ENCODE measurements at regions not wholly inside any gene's neighbourhood (a gene's known extent, or its start where the extent isn't known, plus 50 kb on each side); places are given as distances from the start of the nearest gene placed in this dataset.
A peak's percentile ranks its signal among the peaks of the same experiment; 100 is the strongest.
"Not testable (repeated sequence)": the region's sequence is repeated elsewhere in the genome, so short reads cannot be mapped to it uniquely, and the experiment has no call there.

GRCh38 chr1:220421508-220421907 is 106.4 kb upstream of the MARK1 start:
- H3K27me3 ChIP-seq (ENCODE audit: control insufficient read depth, insufficient read depth, low read length, poor library complexity, severe bottlenecking) = no peaks in the 10 kb centered on the region
- WGBS, 2 experiments = 94 to 100% methylated on average over 1 of the region's 2 CpGs
- no peak overlapping the region for H3K27ac ChIP-seq (ENCODE audit: insufficient read depth, low read depth, low read length, poor library complexity, severe bottlenecking)
- no peak overlapping the region for H3K4me3 ChIP-seq (ENCODE audit: insufficient read depth, low read depth, low read length)
- H3K4me1 ChIP-seq (ENCODE audit: control insufficient read depth, insufficient read depth, low read length) = no peaks in the 10 kb centered on the region
- no peaks in the 10 kb centered on the region for H3K36me3 ChIP-seq (ENCODE audit: control insufficient read depth, insufficient read depth, low read length)
- no peaks in the 10 kb centered on the region for H3K9me3 ChIP-seq (ENCODE audit: control insufficient read depth, low read length)

- no peaks in the 10 kb centered on the region for H3K4me1 ChIP-seq (ENCODE audit: control insufficient read depth, insufficient read depth, low read length)
- H3K27ac ChIP-seq (ENCODE audit: insufficient read depth, low read depth, low read length, poor library complexity, severe bottlenecking) = no peak overlapping the region
- 76 to 77% methylated on average over 5 of the region's 5 CpGs for WGBS, 2 experiments
- H3K4me3 ChIP-seq (ENCODE audit: insufficient read depth, low read depth, low read length) = no peak overlapping the region
- H3K27me3 ChIP-seq (ENCODE audit: control insufficient read depth, insufficient read depth, low read length, poor library complexity, severe bottlenecking) = no peaks in the 10 kb centered on the region
- H3K36me3 ChIP-seq (ENCODE audit: control insufficient read depth, insufficient read depth, low read length) = no peaks in the 10 kb centered on the region
- no peaks in the 10 kb centered on the region for H3K9me3 ChIP-seq (ENCODE audit: control insufficient read depth, low read length)
Measured at GRCh38 chr1:220420726-220421125, 107.2 kb upstream of the MARK1 start.

GRCh38 chr1:220412382-220412781 is 115.6 kb upstream of the MARK1 start:
- H3K27me3 ChIP-seq (ENCODE audit: control insufficient read depth, insufficient read depth, low read length, poor library complexity, severe bottlenecking); H3K4me1 ChIP-seq (ENCODE audit: control insufficient read depth, insufficient read depth, low read length); H3K36me3 ChIP-seq (ENCODE audit: control insufficient read depth, insufficient read depth, low read length); H3K27ac ChIP-seq (ENCODE audit: insufficient read depth, low read depth, low read length, poor library complexity, severe bottlenecking); H3K4me3 ChIP-seq (ENCODE audit: insufficient read depth, low read depth, low read length); H3K9me3 ChIP-seq (ENCODE audit: control insufficient read depth, low read length): not testable (repeated sequence)
- WGBS, 2 experiments = 84 to 85% methylated on average over 19 of the region's 19 CpGs

GRCh38 chr1:220410611-220411010 is 117.3 kb upstream of the MARK1 start:
- Histone ChIP-seq H3K9me3 (ENCODE audit: control insufficient read depth, low read length) (no peaks in the 10 kb centered on the region), H3K4me3 (ENCODE audit: insufficient read depth, low read depth, low read length) (no peak overlapping the region), H3K4me1 (ENCODE audit: control insufficient read depth, insufficient read depth, low read length) (peaks cover 6% of the 10 kb centered on the region), H3K27me3 (ENCODE audit: control insufficient read depth, insufficient read depth, low read length, poor library complexity, severe bottlenecking) (no peaks in the 10 kb centered on the region), H3K36me3 (ENCODE audit: control insufficient read depth, insufficient read depth, low read length) (no peaks in the 10 kb centered on the region), H3K27ac (ENCODE audit: insufficient read depth, low read depth, low read length, poor library complexity, severe bottlenecking) (no peak overlapping the region)
- 71 to 80% methylated on average over 7 of the region's 7 CpGs for WGBS, 2 experiments

- H3K27ac ChIP-seq (ENCODE audit: insufficient read depth, low read depth, low read length, poor library complexity, severe bottlenecking) = peak overlapping the region; percentile 60
- WGBS, 2 experiments = 50 to 51% methylated on average over 13 of the region's 13 CpGs
Measured at GRCh38 chr1:220409771-220410595, 118.0 kb upstream of the MARK1 start.

GRCh38 chr1:220407191-220407590 is 120.7 kb upstream of the MARK1 start:
- H3K4me1 ChIP-seq (ENCODE audit: control insufficient read depth, insufficient read depth, low read length) = peaks cover 6% of the 10 kb centered on the region
- H3K4me3 ChIP-seq (ENCODE audit: insufficient read depth, low read depth, low read length) = no peak overlapping the region
- H3K36me3 ChIP-seq (ENCODE audit: control insufficient read depth, insufficient read depth, low read length) = no peaks in the 10 kb centered on the region
- H3K27ac ChIP-seq (ENCODE audit: insufficient read depth, low read depth, low read length, poor library complexity, severe bottlenecking) = no peak overlapping the region
- H3K27me3 ChIP-seq (ENCODE audit: control insufficient read depth, insufficient read depth, low read length, poor library complexity, severe bottlenecking) = no peaks in the 10 kb centered on the region
- H3K9me3 ChIP-seq (ENCODE audit: control insufficient read depth, low read length) = no peaks in the 10 kb centered on the region

More at GRCh38 chr1:220409771-220410595, 118.0 kb upstream of the MARK1 start:
- Histone ChIP-seq H3K36me3 (ENCODE audit: control insufficient read depth, insufficient read depth, low read length) (no peaks in the 10 kb centered on the region), H3K9me3 (ENCODE audit: control insufficient read depth, low read length) (no peaks in the 10 kb centered on the region), H3K27me3 (ENCODE audit: control insufficient read depth, insufficient read depth, low read length, poor library complexity, severe bottlenecking) (no peaks in the 10 kb centered on the region), H3K4me1 (ENCODE audit: control insufficient read depth, insufficient read depth, low read length) (peaks cover 6% of the 10 kb centered on the region), H3K4me3 (ENCODE audit: insufficient read depth, low read depth, low read length) (no peak overlapping the region)

- H3K4me3 ChIP-seq (ENCODE audit: insufficient read depth, low read depth, low read length) = no peak overlapping the region
- H3K27me3 ChIP-seq (ENCODE audit: control insufficient read depth, insufficient read depth, low read length, poor library complexity, severe bottlenecking) = no peaks in the 10 kb centered on the region
- 83 to 100% methylated on average over 2 of the region's 2 CpGs for WGBS, 2 experiments
- no peak overlapping the region for H3K27ac ChIP-seq (ENCODE audit: insufficient read depth, low read depth, low read length, poor library complexity, severe bottlenecking)
- H3K4me1 ChIP-seq (ENCODE audit: control insufficient read depth, insufficient read depth, low read length) = no peaks in the 10 kb centered on the region
- H3K36me3 ChIP-seq (ENCODE audit: control insufficient read depth, insufficient read depth, low read length) = no peaks in the 10 kb centered on the region
- H3K9me3 ChIP-seq (ENCODE audit: control insufficient read depth, low read length) = no peaks in the 10 kb centered on the region
Measured at GRCh38 chr1:220398238-220398637, 126.0 kb upstream of the RAB3GAP2 start.

GRCh38 chr1:220391491-220391890 is 119.2 kb upstream of the RAB3GAP2 start:
- no peak overlapping the region for H3K4me3 ChIP-seq (ENCODE audit: insufficient read depth, low read depth, low read length)
- H3K4me1 ChIP-seq (ENCODE audit: control insufficient read depth, insufficient read depth, low read length) = no peaks in the 10 kb centered on the region
- WGBS, 2 experiments = 83 to 90% methylated on average over 2 of the region's 2 CpGs
- H3K27ac ChIP-seq (ENCODE audit: insufficient read depth, low read depth, low read length, poor library complexity, severe bottlenecking) = no peak overlapping the region
- no peaks in the 10 kb centered on the region for H3K36me3 ChIP-seq (ENCODE audit: control insufficient read depth, insufficient read depth, low read length)
- H3K27me3 ChIP-seq (ENCODE audit: control insufficient read depth, insufficient read depth, low read length, poor library complexity, severe bottlenecking) = no peaks in the 10 kb centered on the region
- no peaks in the 10 kb centered on the region for H3K9me3 ChIP-seq (ENCODE audit: control insufficient read depth, low read length)

- Histone ChIP-seq H3K27ac (ENCODE audit: insufficient read depth, low read depth, low read length, poor library complexity, severe bottlenecking) (no peak overlapping the region), H3K4me1 (ENCODE audit: control insufficient read depth, insufficient read depth, low read length) (no peaks in the 10 kb centered on the region), H3K27me3 (ENCODE audit: control insufficient read depth, insufficient read depth, low read length, poor library complexity, severe bottlenecking) (no peaks in the 10 kb centered on the region), H3K4me3 (ENCODE audit: insufficient read depth, low read depth, low read length) (no peak overlapping the region), H3K36me3 (ENCODE audit: control insufficient read depth, insufficient read depth, low read length) (no peaks in the 10 kb centered on the region), H3K9me3 (ENCODE audit: control insufficient read depth, low read length) (no peaks in the 10 kb centered on the region)
- 96 to 98% methylated on average over 5 of the region's 5 CpGs for WGBS, 2 experiments
Measured at GRCh38 chr1:220389634-220390033, 117.4 kb upstream of the RAB3GAP2 start.

- no peaks in the 10 kb centered on the region for H3K27me3 ChIP-seq (ENCODE audit: control insufficient read depth, insufficient read depth, low read length, poor library complexity, severe bottlenecking)
- no peak overlapping the region for H3K4me3 ChIP-seq (ENCODE audit: insufficient read depth, low read depth, low read length)
- H3K27ac ChIP-seq (ENCODE audit: insufficient read depth, low read depth, low read length, poor library complexity, severe bottlenecking) = no peak overlapping the region
- no peaks in the 10 kb centered on the region for H3K9me3 ChIP-seq (ENCODE audit: control insufficient read depth, low read length)
- WGBS, 2 experiments = 56 to 63% methylated on average over 3 of the region's 3 CpGs
- H3K4me1 ChIP-seq (ENCODE audit: control insufficient read depth, insufficient read depth, low read length) = no peaks in the 10 kb centered on the region
- H3K36me3 ChIP-seq (ENCODE audit: control insufficient read depth, insufficient read depth, low read length) = no peaks in the 10 kb centered on the region
Measured at GRCh38 chr1:220386494-220387195, 114.4 kb upstream of the RAB3GAP2 start.

All from ectodermal cell (in vitro differentiated cells).